ENCODE measurements at regions not wholly inside any gene's neighbourhood (a gene's known extent, or its start where the extent isn't known, plus 50 kb on each side); places are given as distances from the start of the nearest gene placed in this dataset.

GRCh38 chr5:24005384-24005783 lies 498.0 kb downstream of the PRDM9 start:
- no peak for TF ChIP-seq CTCF (optimal IDR thresholded peaks at IDR 0.05 in 1 of 3, IDR thresholded peaks at IDR 0.05 in 1 of 3, conservative IDR thresholded peaks at IDR 0.05 in 1 of 3; ENCODE audit: extremely low read depth in 1 of 3, insufficient read depth in 2 of 3, low read length in 3 of 3)
- TF ChIP-seq EZH2 (IDR thresholded peaks at IDR 0.05; ENCODE audit: low read length) = no peak
